GM08714 (cell line): ENCODE measurements at regions not wholly inside any gene's neighbourhood (a gene's known extent, or its start where the extent isn't known, plus 50 kb on each side); places are given as distances from the start of the nearest gene placed in this dataset.

ENCODE experiments used
- H3K4me3 ChIP-seq: fragments of 200-500 bp; sonication (Bioruptor generic); 2 replicates; pipeline ENCODE4 v1.5.1; 2014; ENCODE audit warnings: mild to moderate bottlenecking, low read length, inconsistent platforms
- ZNF274 ChIP-seq: IDR thresholded peaks from 2 replicates; pipeline ENCODE4 v1.6.1; 2012; ENCODE audit warnings: mild to moderate bottlenecking, low read depth, low read length

GRCh38 chr9:79140751-79141150, 431.0 kb upstream of the TLE4 start:
- TF ChIP-seq ZNF274: no peak
- no peak overlapping the region for H3K4me3 ChIP-seq

DNA sequence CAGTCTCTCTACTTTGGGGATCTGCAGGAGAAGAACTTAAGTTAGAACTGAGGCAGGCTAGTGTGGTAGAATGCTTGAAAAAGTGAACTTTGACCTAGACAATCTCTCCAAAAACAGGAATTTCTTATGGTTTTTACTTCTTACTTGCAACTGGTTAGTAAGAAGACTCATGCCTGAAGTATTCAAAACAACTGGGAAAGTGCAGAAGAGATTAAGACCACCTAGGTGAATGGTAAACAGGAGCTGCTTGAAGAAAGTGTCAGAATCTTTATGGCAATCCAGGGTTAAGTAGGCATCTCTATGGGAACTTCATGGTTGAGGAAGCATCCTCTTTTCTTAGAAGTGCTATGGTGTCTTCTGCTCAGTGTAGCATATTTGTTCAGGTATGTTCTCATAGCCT, 428.6 kb upstream of the TLE4 start:
- TF ChIP-seq ZNF274: no peak
- no peak overlapping the region for H3K4me3 ChIP-seq

DNA sequence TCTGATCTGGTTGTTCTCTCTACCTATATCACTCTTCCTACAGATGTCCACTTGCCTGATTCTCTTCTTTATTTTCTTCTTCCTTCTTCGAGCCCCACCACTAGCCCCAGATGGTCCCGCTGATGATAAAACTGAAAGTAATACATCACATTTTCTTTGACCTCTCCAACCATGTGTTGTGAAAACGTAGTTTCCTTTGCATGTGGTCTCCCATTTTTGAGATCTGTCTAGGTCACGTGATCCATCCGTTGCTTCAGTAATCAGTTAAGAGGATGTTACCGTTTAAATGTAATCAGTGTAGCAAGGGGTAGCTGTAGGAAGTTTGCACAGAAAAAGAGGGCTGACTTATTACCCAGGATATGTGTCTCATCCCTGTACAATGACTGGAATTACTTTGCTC, 426.3 kb upstream of the TLE4 start:
- no peak for TF ChIP-seq ZNF274

GRCh38 chr9:79149585-79149984, 422.2 kb upstream of the TLE4 start:
- H3K4me3 ChIP-seq: no peak overlapping the region
- no peak for TF ChIP-seq ZNF274

More for the DNA sequence above, 426.3 kb upstream of the TLE4 start:
- H3K4me3 ChIP-seq: no peak overlapping the region

GRCh38 chr9:79151791-79152190, 420.0 kb upstream of the TLE4 start:
- no peak for TF ChIP-seq ZNF274
- H3K4me3 ChIP-seq: no peak overlapping the region

DNA sequence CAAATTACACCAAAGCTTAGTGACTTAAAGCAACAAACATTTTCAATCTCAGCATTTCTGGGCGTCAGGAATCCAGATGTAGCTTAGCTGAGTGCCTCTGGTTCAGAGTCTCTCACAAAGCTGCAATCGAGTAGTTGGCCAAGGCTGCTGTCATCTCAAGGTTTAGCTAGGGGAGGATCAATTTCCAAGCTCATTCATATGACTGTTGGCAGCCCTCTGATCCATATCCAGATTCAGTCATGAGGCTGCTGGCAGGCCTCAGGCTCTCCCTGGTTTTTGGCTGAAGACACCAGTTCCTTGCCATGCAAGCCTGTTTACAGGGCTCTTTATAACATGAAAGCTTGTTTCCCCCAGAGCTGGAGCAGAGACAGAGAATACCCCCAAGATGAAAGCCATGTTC, 419.5 kb upstream of the TLE4 start:
- TF ChIP-seq ZNF274: no peak
- no peak overlapping the region for H3K4me3 ChIP-seq

DNA sequence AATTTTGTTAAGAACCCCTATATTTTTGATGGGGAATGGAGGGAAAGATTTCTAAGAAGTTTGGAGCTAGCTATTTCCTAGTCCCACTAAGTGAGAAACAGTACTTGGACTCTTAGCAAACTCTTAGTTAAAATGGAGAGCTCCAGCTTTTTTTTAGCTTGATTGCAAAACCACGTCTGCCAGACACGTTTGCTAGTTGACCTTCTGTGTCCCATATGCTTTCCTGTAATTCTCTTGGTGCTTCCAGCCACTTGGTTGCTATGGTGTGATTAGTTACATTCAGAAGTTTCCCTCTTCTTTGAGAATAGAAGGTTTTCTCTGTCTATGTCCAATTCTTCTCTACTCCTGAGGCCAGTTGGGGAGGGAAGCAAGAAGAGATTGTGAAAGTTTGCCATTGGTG, 417.0 kb upstream of the TLE4 start:
- H3K4me3 ChIP-seq: no peak overlapping the region
- TF ChIP-seq ZNF274: no peak

DNA sequence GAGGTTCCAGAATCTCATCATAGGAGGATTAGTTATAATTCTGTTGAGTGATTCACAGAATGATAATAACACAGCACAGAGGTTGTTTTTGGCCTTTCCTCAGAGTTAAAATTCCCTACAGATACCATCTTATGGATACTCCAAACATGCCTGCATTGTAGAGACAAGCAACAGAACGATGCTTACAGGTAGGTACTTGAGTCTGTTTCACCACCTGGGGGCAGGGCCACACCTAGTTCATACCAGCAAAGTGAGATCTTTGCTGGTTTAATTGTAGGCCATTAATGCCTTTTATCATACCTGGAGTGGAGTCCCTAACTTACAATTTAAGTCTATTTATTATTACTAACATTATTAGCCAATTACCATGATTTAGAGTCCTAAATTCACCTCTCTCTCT, 416.5 kb upstream of the TLE4 start:
- H3K4me3 ChIP-seq: no peak overlapping the region
- TF ChIP-seq ZNF274: no peak

GRCh38 chr9:79163544-79163943, 408.2 kb upstream of the TLE4 start:
- no peak for TF ChIP-seq ZNF274
- H3K4me3 ChIP-seq: no peak overlapping the region

DNA sequence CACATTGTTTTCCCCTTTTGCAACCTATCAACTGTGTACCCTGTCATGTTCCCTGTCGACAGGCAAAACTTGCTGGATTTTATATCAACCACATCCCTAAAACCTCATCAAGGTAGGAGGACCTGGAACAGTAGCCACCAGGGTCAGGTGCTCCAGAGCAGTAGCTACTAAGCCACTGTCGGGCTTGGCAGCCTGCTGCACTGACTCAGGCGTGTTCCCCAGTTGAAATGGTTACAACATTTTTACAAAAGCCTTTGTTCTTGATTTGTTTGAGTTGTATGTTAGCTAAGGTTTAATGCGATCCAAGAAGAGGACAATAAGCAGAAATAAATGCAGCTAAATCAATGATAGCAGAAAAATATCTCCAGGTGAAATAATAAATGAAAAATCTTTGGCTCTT, 407.4 kb upstream of the TLE4 start:
- no peak for TF ChIP-seq ZNF274
- H3K4me3 ChIP-seq: no peak overlapping the region

- H3K4me3 ChIP-seq: no peak overlapping the region
- no peak for TF ChIP-seq ZNF274
Observed at GRCh38 chr9:79165020-79165780, 406.6 kb upstream of the TLE4 start.

- H3K4me3 ChIP-seq: no peak overlapping the region
- TF ChIP-seq ZNF274: no peak
Observed at GRCh38 chr9:79166005-79166404, 405.8 kb upstream of the TLE4 start.

GRCh38 chr9:79170643-79171042, 401.1 kb upstream of the TLE4 start:
- H3K4me3 ChIP-seq: no peak overlapping the region
- no peak for TF ChIP-seq ZNF274

GRCh38 chr9:79173932-79174331, 397.8 kb upstream of the TLE4 start:
- TF ChIP-seq ZNF274: no peak
- H3K4me3 ChIP-seq: no peak overlapping the region

DNA sequence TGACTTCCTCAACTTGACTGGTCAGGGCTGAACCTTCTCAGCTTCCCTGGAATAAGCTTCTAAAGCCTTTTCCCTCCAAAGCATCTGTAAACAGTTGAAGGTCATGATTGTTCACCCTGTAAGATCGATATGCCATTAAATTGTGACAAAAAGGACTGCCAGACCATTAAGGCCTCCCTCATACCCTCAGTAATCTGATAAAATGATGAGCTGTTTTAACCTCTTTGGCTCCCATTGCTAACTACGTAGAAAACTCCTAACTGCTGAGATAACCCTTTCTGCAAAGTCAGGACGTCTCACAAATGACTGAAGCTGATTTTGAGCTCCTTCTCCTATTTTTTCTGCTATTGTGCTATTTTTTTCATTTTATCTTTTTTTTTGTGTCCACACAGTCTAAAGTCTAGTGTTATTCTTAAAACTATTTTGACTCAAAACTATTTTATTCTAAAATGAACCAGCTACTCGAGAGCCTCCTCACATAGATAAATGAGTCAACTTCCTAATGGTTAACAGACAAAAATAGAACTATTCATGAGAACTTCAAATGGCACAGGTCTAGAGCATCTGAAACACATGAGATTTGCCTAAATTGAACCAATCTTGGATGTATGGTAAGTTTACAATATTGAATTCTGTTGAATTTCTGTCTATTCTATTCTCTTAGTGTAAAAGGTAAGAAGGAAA, 395.6 kb upstream of the TLE4 start:
- no peak overlapping the region for H3K4me3 ChIP-seq
- no peak for TF ChIP-seq ZNF274
